HG02763 (cell line): ENCODE measurements at regions not wholly inside any gene's neighbourhood (a gene's known extent, or its start where the extent isn't known, plus 50 kb on each side); places are given as distances from the start of the nearest gene placed in this dataset.

Experiments used
- ATAC-seq: cut with Tn5 transposase; IDR thresholded peaks from one replicate; pipeline ENCODE4 v1.9.1; 2021; ENCODE audit warnings: mild to moderate bottlenecking, moderate library complexity; ENCODE audit not compliant: unreplicated experiment

GRCh38 chr1:234990328-234990675, 138.3 kb downstream of the TOMM20 start:
- no peak for ATAC-seq

- no peak for ATAC-seq
These were observed 138.9 kb downstream of the TOMM20 start for GRCh38 chr1:234989479-234990327.

- no peak for ATAC-seq
These were observed 139.6 kb downstream of the TOMM20 start for GRCh38 chr1:234989019-234989418.

- no peak for ATAC-seq
These were observed 140.1 kb downstream of the TOMM20 start for GRCh38 chr1:234988536-234988935.

GRCh38 chr1:234988155-234988517, 140.5 kb downstream of the TOMM20 start:
- ATAC-seq: no peak

- no peak for ATAC-seq
These were observed 141.1 kb downstream of the TOMM20 start for GRCh38 chr1:234987415-234988154.

- no peak for ATAC-seq
These were observed 141.8 kb downstream of the TOMM20 start for GRCh38 chr1:234986750-234987414.

GRCh38 chr1:234985516-234986294, 142.9 kb downstream of the TOMM20 start:
- ATAC-seq: no peak

- ATAC-seq: no peak
These were observed 143.6 kb downstream of the TOMM20 start for GRCh38 chr1:234985007-234985370.

GRCh38 chr1:234983564-234984238, 144.9 kb downstream of the TOMM20 start:
- no peak for ATAC-seq

GRCh38 chr1:234981758-234982157, 146.9 kb downstream of the TOMM20 start:
- ATAC-seq: no peak

- peak; percentile 26 for ATAC-seq
These were observed 147.8 kb downstream of the TOMM20 start for GRCh38 chr1:234980645-234981396.

GRCh38 chr1:234980291-234980644, 148.4 kb downstream of the TOMM20 start:
- ATAC-seq: peak; percentile 1

GRCh38 chr1:234979296-234980279, 149.0 kb downstream of the TOMM20 start:
- no peak for ATAC-seq

GRCh38 chr1:234978397-234979295, 150.0 kb downstream of the TOMM20 start:
- ATAC-seq: peak; percentile 60

- no peak for ATAC-seq
These were observed 150.7 kb downstream of the TOMM20 start for GRCh38 chr1:234977875-234978396.
